Glutamatergic neuron (in vitro differentiated cells): ENCODE measurements at regions not wholly inside any gene's neighbourhood (a gene's known extent, or its start where the extent isn't known, plus 50 kb on each side); places are given as distances from the start of the nearest gene placed in this dataset.
A peak's percentile ranks its signal among the peaks of the same experiment; 100 is the strongest.

Source experiments
- DNase-seq: peaks from one replicate; pipeline ENCODE4 v3.0.0; 2022
- H3K27ac Mint-ChIP-seq: one replicate; pipeline ENCODE4 v1.8.0; 2020; ENCODE audit warnings: mild to moderate bottlenecking, mixed read lengths, inconsistent platforms; ENCODE audit not compliant: unreplicated experiment
- H3K27me3 Mint-ChIP-seq: one replicate; pipeline ENCODE4 v1.8.0; 2020; ENCODE audit warnings: mild to moderate bottlenecking, moderate library complexity, mixed read lengths, inconsistent platforms; ENCODE audit not compliant: unreplicated experiment
- H3K36me3 Mint-ChIP-seq: one replicate; pipeline ENCODE4 v1.8.0; 2020; ENCODE audit warnings: mild to moderate bottlenecking, mixed read lengths, inconsistent platforms; ENCODE audit not compliant: unreplicated experiment
- H3K4me1 Mint-ChIP-seq: one replicate; pipeline ENCODE4 v1.8.0; 2020; ENCODE audit warnings: mild to moderate bottlenecking, low read depth, mixed read lengths, inconsistent platforms; ENCODE audit not compliant: unreplicated experiment
- H3K4me3 Mint-ChIP-seq: one replicate; pipeline ENCODE4 v1.8.0; 2020; ENCODE audit warnings: mild to moderate bottlenecking, mixed read lengths, inconsistent platforms; ENCODE audit not compliant: unreplicated experiment
- H3K9me3 Mint-ChIP-seq: one replicate; pipeline ENCODE4 v1.8.0; 2020; ENCODE audit warnings: mild to moderate bottlenecking, moderate library complexity, mixed read lengths, inconsistent platforms; ENCODE audit not compliant: unreplicated experiment
- TF ChIP-seq, protein P1 (sequence below): fragments of 200-600 bp; sonication (generic); IDR thresholded peaks from one replicate; pipeline ENCODE4 v1.5.0; 2021; ENCODE audit not compliant: partially characterized antibody, unreplicated experiment

GRCh38 chr13:65865206-65865605 lies 1364.9 kb downstream of the PCDH9 start:
- H3K4me3 Mint-ChIP-seq, result no peak overlapping the region
- peaks cover 4% of the 10 kb centered on the region for H3K4me1 Mint-ChIP-seq
- H3K27ac Mint-ChIP-seq, result no peak overlapping the region
- H3K9me3 Mint-ChIP-seq, result no peaks in the 10 kb centered on the region
- H3K36me3 Mint-ChIP-seq, result no peaks in the 10 kb centered on the region
- no peak for DNase-seq
- peaks cover 4% of the 10 kb centered on the region for H3K27me3 Mint-ChIP-seq
- TF ChIP-seq, protein P1, sequence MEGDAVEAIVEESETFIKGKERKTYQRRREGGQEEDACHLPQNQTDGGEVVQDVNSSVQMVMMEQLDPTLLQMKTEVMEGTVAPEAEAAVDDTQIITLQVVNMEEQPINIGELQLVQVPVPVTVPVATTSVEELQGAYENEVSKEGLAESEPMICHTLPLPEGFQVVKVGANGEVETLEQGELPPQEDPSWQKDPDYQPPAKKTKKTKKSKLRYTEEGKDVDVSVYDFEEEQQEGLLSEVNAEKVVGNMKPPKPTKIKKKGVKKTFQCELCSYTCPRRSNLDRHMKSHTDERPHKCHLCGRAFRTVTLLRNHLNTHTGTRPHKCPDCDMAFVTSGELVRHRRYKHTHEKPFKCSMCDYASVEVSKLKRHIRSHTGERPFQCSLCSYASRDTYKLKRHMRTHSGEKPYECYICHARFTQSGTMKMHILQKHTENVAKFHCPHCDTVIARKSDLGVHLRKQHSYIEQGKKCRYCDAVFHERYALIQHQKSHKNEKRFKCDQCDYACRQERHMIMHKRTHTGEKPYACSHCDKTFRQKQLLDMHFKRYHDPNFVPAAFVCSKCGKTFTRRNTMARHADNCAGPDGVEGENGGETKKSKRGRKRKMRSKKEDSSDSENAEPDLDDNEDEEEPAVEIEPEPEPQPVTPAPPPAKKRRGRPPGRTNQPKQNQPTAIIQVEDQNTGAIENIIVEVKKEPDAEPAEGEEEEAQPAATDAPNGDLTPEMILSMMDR, result no peak

- H3K27ac Mint-ChIP-seq, result no peak overlapping the region
- H3K36me3 Mint-ChIP-seq, result no peaks in the 10 kb centered on the region
- H3K9me3 Mint-ChIP-seq, result no peaks in the 10 kb centered on the region
- peaks cover 4% of the 10 kb centered on the region for H3K27me3 Mint-ChIP-seq
- TF ChIP-seq, protein P1, result no peak
- no peak for DNase-seq
- H3K4me3 Mint-ChIP-seq, result no peak overlapping the region
- peaks cover 6% of the 10 kb centered on the region for H3K4me1 Mint-ChIP-seq
Measured at GRCh38 chr13:65864039-65864438, 1366.1 kb downstream of the PCDH9 start.

DNA sequence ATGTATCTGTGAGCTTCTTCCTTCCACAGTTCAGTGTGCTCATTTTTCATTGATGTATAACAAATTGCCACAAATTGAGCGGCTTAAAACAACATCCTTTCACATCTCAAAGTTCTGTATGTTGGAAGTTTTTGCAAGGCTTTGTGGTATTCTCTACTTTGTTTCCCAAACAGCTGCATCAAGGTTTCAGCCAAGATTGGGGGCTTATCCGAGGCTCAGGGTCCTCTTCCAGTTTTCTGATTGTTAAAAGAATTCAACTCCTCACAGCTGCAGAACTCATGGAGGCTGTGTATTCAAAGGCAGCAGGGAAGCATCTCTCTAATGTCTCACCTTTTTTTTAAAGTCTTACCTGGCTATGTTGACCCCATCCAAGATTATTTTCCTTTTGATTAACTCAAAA lies 1369.8 kb downstream of the PCDH9 start:
- Mint-ChIP-seq H3K4me3 (no peak overlapping the region), H3K4me1 (peaks cover 17% of the 10 kb centered on the region), H3K36me3 (no peaks in the 10 kb centered on the region), H3K9me3 (no peaks in the 10 kb centered on the region), H3K27ac (no peak overlapping the region), H3K27me3 (no peaks in the 10 kb centered on the region)
- TF ChIP-seq, protein P1, result no peak
- DNase-seq, result no peak

- Mint-ChIP-seq H3K4me1 (peaks cover 31% of the 10 kb centered on the region), H3K4me3 (no peak overlapping the region), H3K27me3 (no peaks in the 10 kb centered on the region), H3K36me3 (no peaks in the 10 kb centered on the region), H3K9me3 (no peaks in the 10 kb centered on the region), H3K27ac (peak overlapping the region; percentile 56)
- TF ChIP-seq, protein P1, result peak; percentile 8
- DNase-seq, result no peak
Measured at GRCh38 chr13:65857942-65858565, 1372.1 kb downstream of the PCDH9 start.

GRCh38 chr13:65856431-65856830 lies 1373.7 kb downstream of the PCDH9 start:
- TF ChIP-seq, protein P1, result no peak
- H3K27me3 Mint-ChIP-seq, result no peaks in the 10 kb centered on the region
- H3K4me3 Mint-ChIP-seq, result no peak overlapping the region
- H3K4me1 Mint-ChIP-seq, result peaks cover 31% of the 10 kb centered on the region
- no peak for DNase-seq
- H3K36me3 Mint-ChIP-seq, result no peaks in the 10 kb centered on the region
- no peaks in the 10 kb centered on the region for H3K9me3 Mint-ChIP-seq
- H3K27ac Mint-ChIP-seq, result no peak overlapping the region
